HepG2 (cell line): ENCODE measurements at regions not wholly inside any gene's neighbourhood (a gene's known extent, or its start where the extent isn't known, plus 50 kb on each side); places are given as distances from the start of the nearest gene placed in this dataset.

Experiments
- ATAC-seq: fragments of 200-7000 bp; cut with Tn5 transposase; 3 replicates; pipeline ENCODE4 v1.9.1; 2020; ENCODE audit warnings: mild to moderate bottlenecking, moderate library complexity
- BruUV-seq: library from RNA; stranded (reverse); fragments of 400-500 nt; replicated peaks from 2 replicates; lab custom pipeline; 2021; lab: Mats Ljungman, UMichigan
- CTCF ChIA-PET: fragments of 300-600 bp; formaldehyde crosslinking; extraction: SDS; loops from one replicate; lab custom pipeline; 2021; ENCODE audit warnings: low total read pairs, inconsistent platforms, low intra/inter-chr PET ratio; lab: Yijun Ruan, JAX
- POLR2A ChIA-PET: fragments of 350-600 bp; sonication (Branson Sonifier 250); formaldehyde crosslinking; loops from one replicate; lab custom pipeline; 2020; ENCODE audit warnings: antibody characterized with exemption, inconsistent platforms; lab: Yijun Ruan, JAX
- DNase-seq: peaks from one replicate; pipeline ENCODE4 v3.0.0-alpha.2; 2015; ENCODE audit warnings: low spot score
- FAIRE-seq: peaks from 3 replicates; lab custom pipeline; 2011; peaks lifted over from hg19 to GRCh38; lab: Jason Lieb, UNC
- H2AFZ ChIP-seq: one replicate; pipeline ENCODE4 v1.6.1; 2011; ENCODE audit warnings: low read length, inconsistent platforms
- H3K27ac ChIP-seq: fragments of 300-600 bp; 3 replicates; pipeline ENCODE4 v1.8.0; 2011; ENCODE audit warnings: mixed run types, mild to moderate bottlenecking, mixed read lengths, low read length, inconsistent platforms; ENCODE audit not compliant: insufficient read depth; ENCODE audit errors: extremely low read length
- H3K27me3 ChIP-seq, 2 experiments: fragments of 200-600 bp in 1 of 2; 2 replicates in 1 of 2; 3 replicates in 1 of 2; pipeline versions ENCODE4 v1.6.0 to v1.8.0; 2011; ENCODE audit warnings: low read length in 2 of 2, mild to moderate bottlenecking in 2 of 2, moderate library complexity in 2 of 2, inconsistent platforms in 1 of 2; ENCODE audit not compliant: insufficient read depth in 2 of 2, control insufficient read depth in 1 of 2
- H3K36me3 ChIP-seq, 2 experiments: fragments of 200-600 bp in 1 of 2; replicated peaks in 1 of 2; 2 replicates in 1 of 2; 3 replicates in 1 of 2; pipeline versions ENCODE4 v1.5.1 to v1.8.0; 2011; ENCODE audit warnings: low read length in 2 of 2, inconsistent platforms in 1 of 2; ENCODE audit not compliant: insufficient read depth in 2 of 2, control insufficient read depth in 1 of 2
- H3K4me1 ChIP-seq: 2 replicates; pipeline ENCODE4 v1.5.1; 2012; ENCODE audit warnings: low read length, inconsistent platforms; ENCODE audit not compliant: insufficient read depth
- H3K4me2 ChIP-seq: 2 replicates; pipeline ENCODE4 v1.6.0; 2011; ENCODE audit warnings: low read depth, low read length, inconsistent platforms
- H3K4me3 ChIP-seq, 3 experiments: fragments of 200-600 bp in 1 of 3; sonication (generic), shearing (Covaris generic) in 1 of 3; replicated peaks in 1 of 3; 2 replicates each; pipeline ENCODE4 v1.5.1; 2011 to 2016; ENCODE audit warnings: low read length in 3 of 3, inconsistent platforms in 2 of 3, low read depth in 2 of 3, mild to moderate bottlenecking in 2 of 3, control low read depth in 1 of 3, mixed read lengths in 1 of 3; ENCODE audit not compliant: insufficient read depth in 1 of 3
- H3K79me2 ChIP-seq: one replicate; pipeline ENCODE4 v1.6.1; 2011; ENCODE audit warnings: low read length, inconsistent platforms; ENCODE audit not compliant: insufficient read depth
- H3K9ac ChIP-seq: 2 replicates; pipeline ENCODE4 v1.6.0; 2011; ENCODE audit warnings: mild to moderate bottlenecking, low read depth, low read length, inconsistent platforms; ENCODE audit not compliant: insufficient read depth
- H3K9me3 ChIP-seq: 2 replicates; pipeline ENCODE4 v1.5.1; 2012; ENCODE audit warnings: mild to moderate bottlenecking, low read length
- H4K20me1 ChIP-seq: 2 replicates; pipeline ENCODE4 v1.6.0; 2011; ENCODE audit warnings: inconsistent platforms, mild to moderate bottlenecking, low read length, moderate library complexity; ENCODE audit not compliant: insufficient read depth
- HMG20B ChIP-seq: conservative IDR thresholded peaks from 2 replicates; pipeline ENCODE4 v1.6.1; 2016; ENCODE audit warnings: missing genetic modification reagents, missing compliant biosample characterization
- KDM2A ChIP-seq: sonication (generic); formaldehyde crosslinking; IDR thresholded peaks from 2 replicates; pipeline ENCODE4 v1.4.0; 2020; ENCODE audit warnings: low read depth, missing genetic modification reagents, borderline replicate concordance
- KMT2A ChIP-seq: sonication (generic); formaldehyde crosslinking; IDR thresholded peaks from 2 replicates; pipeline ENCODE4 v1.4.0; 2020; ENCODE audit warnings: missing genetic modification reagents
- PHB2 ChIP-seq: fragments of 450-650 bp; IDR thresholded peaks from 2 replicates; pipeline ENCODE4 v1.6.1; 2018; ENCODE audit not compliant: partially characterized antibody
- RNF2 ChIP-seq: fragments of 450-650 bp; conservative IDR thresholded peaks from 2 replicates; pipeline ENCODE4 v1.6.1; 2016; ENCODE audit warnings: low read depth
- SMYD3 ChIP-seq: sonication (generic); formaldehyde crosslinking; IDR thresholded peaks from 2 replicates; pipeline ENCODE4 v1.8.1; 2023; ENCODE audit warnings: mild to moderate bottlenecking, missing genetic modification reagents
- SSRP1 ChIP-seq: IDR thresholded peaks from 2 replicates; pipeline ENCODE4 v1.6.1; 2016; ENCODE audit warnings: control low read depth
- ZNF180 ChIP-seq: sonication (generic); formaldehyde crosslinking; IDR thresholded peaks from 2 replicates; pipeline ENCODE4 v1.4.0; 2020; ENCODE audit warnings: low read depth, missing genetic modification reagents, borderline replicate concordance
- ZNF253 ChIP-seq: sonication (generic); formaldehyde crosslinking; IDR thresholded peaks from 2 replicates; pipeline ENCODE4 v1.8.0; 2022; ENCODE audit warnings: mild to moderate bottlenecking, missing genetic modification reagents, borderline replicate concordance
- ZNF83 ChIP-seq: sonication (generic); formaldehyde crosslinking; IDR thresholded peaks from 2 replicates; pipeline ENCODE4 v1.4.0; 2020; ENCODE audit warnings: missing genetic modification reagents, mild to moderate bottlenecking, borderline replicate concordance
- ZZZ3 ChIP-seq: sonication (generic); formaldehyde crosslinking; IDR thresholded peaks from 2 replicates; pipeline ENCODE4 v1.4.0; 2020; ENCODE audit warnings: missing genetic modification reagents, mild to moderate bottlenecking, borderline replicate concordance
- WGBS: methylation state at CpG from one replicate; pipeline ENCODE4 v1.1.6; 2017; ENCODE audit warnings: low lambda C conversion rate; 5-methylcytosine and 5-hydroxymethylcytosine counted together
- in situ Hi-C: cut with HindIII; loops from 2 replicates; pipeline ENCODE4 v1.10.0; 2017; ENCODE audit warnings: low pct_unique_long_range_greater_than_20kb; ENCODE audit not compliant: extremely low pct_ligation_motif_present
- intact Hi-C: fragments of 100-400 bp; cut with micrococcal nuclease; formaldehyde crosslinking; loops from one replicate; pipeline ENCODE4 v1.10.0; 2022; ENCODE audit not compliant: unreplicated experiment
- TF ChIP-seq, protein P1 (sequence below): sonication (generic); formaldehyde crosslinking; IDR thresholded peaks from 2 replicates; pipeline ENCODE4 v1.4.0; 2020; ENCODE audit warnings: missing genetic modification reagents, borderline replicate concordance

DNA sequence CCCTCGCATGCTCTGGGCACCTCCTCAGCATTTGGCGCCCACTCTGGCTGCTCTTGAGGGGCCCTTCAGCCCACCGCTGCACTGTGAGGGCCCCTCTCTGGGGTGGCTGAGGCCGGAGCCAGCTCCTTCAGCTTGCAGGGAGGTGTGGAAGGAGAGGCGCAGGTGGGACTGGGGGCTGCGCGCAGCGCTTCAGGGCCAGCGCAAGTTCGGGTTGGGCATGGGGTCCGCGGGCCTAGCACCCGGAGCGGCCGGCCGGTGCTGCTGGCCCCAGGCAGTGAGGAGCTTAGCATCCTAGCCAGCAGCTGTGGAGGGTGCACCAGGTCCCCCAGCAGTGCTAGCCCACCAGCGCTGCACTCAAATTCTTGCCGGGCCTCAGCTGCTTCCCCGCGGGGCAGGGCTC, 305.6 kb upstream of the ANKRD30A start:
- Histone ChIP-seq H3K36me3 (no peaks in the 10 kb centered on the region), H3K4me2 (no peak overlapping the region), H2AFZ (no peak overlapping the region), H3K79me2 (no peaks in the 10 kb centered on the region), H3K9me3 (no peaks in the 10 kb centered on the region), H3K4me3 (no peak overlapping the region), H3K4me1 (no peaks in the 10 kb centered on the region), H3K27me3 (no peaks in the 10 kb centered on the region), H3K27ac (no peak overlapping the region), H3K9ac (no peak overlapping the region), H4K20me1 (no peaks in the 10 kb centered on the region)
- CTCF ChIA-PET = no interaction called here
- POLR2A ChIA-PET = no interaction called here
- FAIRE-seq (no peak), ATAC-seq (no peak), DNase-seq (no peak)
- intact Hi-C loops (no loop called here), in situ Hi-C loops (no loop called here)
- TF ChIP-seq, protein P1, sequence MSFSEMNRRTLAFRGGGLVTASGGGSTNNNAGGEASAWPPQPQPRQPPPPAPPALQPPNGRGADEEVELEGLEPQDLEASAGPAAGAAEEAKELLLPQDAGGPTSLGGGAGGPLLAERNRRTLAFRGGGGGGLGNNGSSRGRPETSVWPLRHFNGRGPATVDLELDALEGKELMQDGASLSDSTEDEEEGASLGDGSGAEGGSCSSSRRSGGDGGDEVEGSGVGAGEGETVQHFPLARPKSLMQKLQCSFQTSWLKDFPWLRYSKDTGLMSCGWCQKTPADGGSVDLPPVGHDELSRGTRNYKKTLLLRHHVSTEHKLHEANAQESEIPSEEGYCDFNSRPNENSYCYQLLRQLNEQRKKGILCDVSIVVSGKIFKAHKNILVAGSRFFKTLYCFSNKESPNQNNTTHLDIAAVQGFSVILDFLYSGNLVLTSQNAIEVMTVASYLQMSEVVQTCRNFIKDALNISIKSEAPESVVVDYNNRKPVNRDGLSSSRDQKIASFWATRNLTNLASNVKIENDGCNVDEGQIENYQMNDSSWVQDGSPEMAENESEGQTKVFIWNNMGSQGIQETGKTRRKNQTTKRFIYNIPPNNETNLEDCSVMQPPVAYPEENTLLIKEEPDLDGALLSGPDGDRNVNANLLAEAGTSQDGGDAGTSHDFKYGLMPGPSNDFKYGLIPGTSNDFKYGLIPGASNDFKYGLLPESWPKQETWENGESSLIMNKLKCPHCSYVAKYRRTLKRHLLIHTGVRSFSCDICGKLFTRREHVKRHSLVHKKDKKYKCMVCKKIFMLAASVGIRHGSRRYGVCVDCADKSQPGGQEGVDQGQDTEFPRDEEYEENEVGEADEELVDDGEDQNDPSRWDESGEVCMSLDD (CRISPR knock-in tag) = no peak
- TF ChIP-seq ZNF253 (CRISPR knock-in tag) (no peak), SSRP1 (no peak), ZNF180 (CRISPR knock-in tag) (no peak), ZZZ3 (no peak), PHB2 (no peak), ZNF83 (CRISPR knock-in tag) (no peak), KDM2A (no peak), HMG20B (CRISPR knock-in tag) (no peak), SMYD3 (CRISPR knock-in tag) (no peak), RNF2 (no peak), KMT2A (CRISPR knock-in tag) (no peak)
- 90% methylated on average over 3 of the region's 20 CpGs for WGBS
- BruUV-seq = no TSS peak
